Fibroblast of skin of back (primary cell): ENCODE measurements at regions not wholly inside any gene's neighbourhood (a gene's known extent, or its start where the extent isn't known, plus 50 kb on each side); places are given as distances from the start of the nearest gene placed in this dataset.
A peak's percentile ranks its signal among the peaks of the same experiment; 100 is the strongest.

ENCODE experiments used
- DNase-seq: peaks from one replicate; pipeline ENCODE4 v3.0.0-alpha.2; 2013

GRCh38 chr6:44561060-44561623, 173.6 kb downstream of the CDC5L start:
- DNase-seq = no peak

GRCh38 chr6:44561832-44562665, 174.5 kb downstream of the CDC5L start:
- no peak for DNase-seq

GRCh38 chr6:44563397-44563796, 175.9 kb downstream of the CDC5L start:
- no peak for DNase-seq

- no peak for DNase-seq
Measured at GRCh38 chr6:44564906-44565524, 177.5 kb downstream of the CDC5L start.

- no peak for DNase-seq
Measured at GRCh38 chr6:44567406-44567805, 179.9 kb downstream of the CDC5L start.

- DNase-seq = no peak
Measured at GRCh38 chr6:44569131-44569530, 181.6 kb downstream of the CDC5L start.

- DNase-seq = peak; percentile 83
Measured at GRCh38 chr6:44569931-44570385, 182.5 kb downstream of the CDC5L start.

GRCh38 chr6:44571510-44571909, 184.0 kb downstream of the CDC5L start:
- no peak for DNase-seq

GRCh38 chr6:44572346-44572745, 184.8 kb downstream of the CDC5L start:
- no peak for DNase-seq

- peak; percentile 44 for DNase-seq
Measured at GRCh38 chr6:44575644-44576043, 188.1 kb downstream of the CDC5L start.

- DNase-seq = peak; percentile 74
Measured at GRCh38 chr6:44576132-44576631, 188.7 kb downstream of the CDC5L start.

GRCh38 chr6:44580901-44581300, 193.4 kb downstream of the CDC5L start:
- peak; percentile 88 for DNase-seq

- no peak for DNase-seq
Measured at GRCh38 chr6:44582930-44583329, 195.4 kb downstream of the CDC5L start.

- no peak for DNase-seq
Measured at GRCh38 chr6:44590471-44590870, 203.0 kb downstream of the CDC5L start.

- peak; percentile 68 for DNase-seq
Measured at GRCh38 chr6:44593539-44593944, 206.0 kb downstream of the CDC5L start.

- no peak for DNase-seq
Measured at GRCh38 chr6:44594481-44594880, 207.0 kb downstream of the CDC5L start.

- DNase-seq = no peak
Measured at GRCh38 chr6:44598679-44599078, 211.2 kb downstream of the CDC5L start.

- DNase-seq = no peak
Measured at GRCh38 chr6:44599672-44600071, 212.2 kb downstream of the CDC5L start.

- no peak for DNase-seq
Measured at GRCh38 chr6:44603044-44603686, 215.7 kb downstream of the CDC5L start.

GRCh38 chr6:44606504-44606903, 219.0 kb downstream of the CDC5L start:
- DNase-seq = no peak

- no peak for DNase-seq
Measured at GRCh38 chr6:44606976-44607375, 219.5 kb downstream of the CDC5L start.

- DNase-seq = no peak
Measured at GRCh38 chr6:44608175-44608574, 220.7 kb downstream of the CDC5L start.

GRCh38 chr6:44609051-44609612, 221.6 kb downstream of the CDC5L start:
- no peak for DNase-seq
